H1 (cell line): ENCODE measurements at regions not wholly inside any gene's neighbourhood (a gene's known extent, or its start where the extent isn't known, plus 50 kb on each side); places are given as distances from the start of the nearest gene placed in this dataset.

Source experiments
- BRCA1 ChIP-seq: IDR thresholded peaks from 2 replicates; pipeline ENCODE4 v1.6.1; 2012; ENCODE audit warnings: low read depth, low read length, improper control_type of control experiment
- CBX5 ChIP-seq: fragments of 300-800, 300-1000 bp; sonication (generic); IDR thresholded peaks from 2 replicates; pipeline ENCODE4 v1.7.1; 2016; ENCODE audit warnings: antibody characterized with exemption, low read length, low read depth
- FOSL1 ChIP-seq: IDR thresholded peaks from 2 replicates; pipeline ENCODE4 v1.6.1; 2011; ENCODE audit warnings: mild to moderate bottlenecking, low read depth, low read length, moderate library complexity; ENCODE audit not compliant: insufficient read depth
- GABPA ChIP-seq: IDR thresholded peaks from 2 replicates; pipeline ENCODE4 v1.6.1; 2011; ENCODE audit warnings: mild to moderate bottlenecking, low read length, moderate library complexity, borderline replicate concordance; ENCODE audit not compliant: insufficient read depth
- JUN ChIP-seq: IDR thresholded peaks from 2 replicates; pipeline ENCODE4 v1.6.1; 2011; ENCODE audit warnings: low read depth, mild to moderate bottlenecking, improper control_type of control experiment, low read length
- KDM4A ChIP-seq: IDR thresholded peaks from one replicate; pipeline ENCODE4 v1.7.1; 2012; ENCODE audit warnings: low read depth, mild to moderate bottlenecking, moderate library complexity, low read length, inconsistent platforms; ENCODE audit not compliant: severe bottlenecking
- SP2 ChIP-seq: IDR thresholded peaks from 2 replicates; pipeline ENCODE4 v1.6.1; 2012; ENCODE audit warnings: mild to moderate bottlenecking, low read length, inconsistent platforms
- TAF1 ChIP-seq: IDR thresholded peaks from 2 replicates; pipeline ENCODE4 v1.6.1; 2011; ENCODE audit warnings: mild to moderate bottlenecking, low read depth, low read length
- TF ChIP-seq, protein P1 (sequence below): fragments of 300-600 bp; sonication (generic); IDR thresholded peaks from 2 replicates; pipeline ENCODE4 v1.7.1; 2012; ENCODE audit warnings: low read length, moderate library complexity, mild to moderate bottlenecking, inconsistent platforms; ENCODE audit not compliant: insufficient replicate concordance
- TF ChIP-seq, protein P2 (sequence below): IDR thresholded peaks from 2 replicates; pipeline ENCODE4 v1.6.1; 2012; ENCODE audit warnings: low read length, inconsistent platforms
- TF ChIP-seq, protein P3 (sequence below): IDR thresholded peaks from 2 replicates; pipeline ENCODE4 v1.6.1; 2012; ENCODE audit warnings: inconsistent platforms

DNA sequence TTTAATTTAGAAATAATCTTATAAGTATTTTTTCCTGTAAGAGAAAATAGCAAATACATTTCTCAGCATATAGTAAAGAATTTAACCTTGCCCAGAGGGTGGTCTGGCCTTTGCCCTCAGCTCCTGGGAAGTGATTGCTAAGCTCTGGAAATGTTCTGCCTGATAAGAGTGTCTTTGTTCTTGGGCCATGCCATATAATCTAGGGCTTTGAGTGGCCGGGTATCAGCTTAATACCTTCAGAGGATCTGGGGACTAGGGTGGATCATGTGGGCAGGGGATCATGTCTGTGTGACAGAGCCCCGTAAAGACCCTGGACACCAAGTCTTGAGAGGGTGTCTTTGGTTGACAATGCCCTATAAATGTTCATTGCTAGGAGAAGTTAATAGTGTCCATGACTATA is 1032.4 kb upstream of the MIR17HG start (continued):
- TF ChIP-seq, protein P1, sequence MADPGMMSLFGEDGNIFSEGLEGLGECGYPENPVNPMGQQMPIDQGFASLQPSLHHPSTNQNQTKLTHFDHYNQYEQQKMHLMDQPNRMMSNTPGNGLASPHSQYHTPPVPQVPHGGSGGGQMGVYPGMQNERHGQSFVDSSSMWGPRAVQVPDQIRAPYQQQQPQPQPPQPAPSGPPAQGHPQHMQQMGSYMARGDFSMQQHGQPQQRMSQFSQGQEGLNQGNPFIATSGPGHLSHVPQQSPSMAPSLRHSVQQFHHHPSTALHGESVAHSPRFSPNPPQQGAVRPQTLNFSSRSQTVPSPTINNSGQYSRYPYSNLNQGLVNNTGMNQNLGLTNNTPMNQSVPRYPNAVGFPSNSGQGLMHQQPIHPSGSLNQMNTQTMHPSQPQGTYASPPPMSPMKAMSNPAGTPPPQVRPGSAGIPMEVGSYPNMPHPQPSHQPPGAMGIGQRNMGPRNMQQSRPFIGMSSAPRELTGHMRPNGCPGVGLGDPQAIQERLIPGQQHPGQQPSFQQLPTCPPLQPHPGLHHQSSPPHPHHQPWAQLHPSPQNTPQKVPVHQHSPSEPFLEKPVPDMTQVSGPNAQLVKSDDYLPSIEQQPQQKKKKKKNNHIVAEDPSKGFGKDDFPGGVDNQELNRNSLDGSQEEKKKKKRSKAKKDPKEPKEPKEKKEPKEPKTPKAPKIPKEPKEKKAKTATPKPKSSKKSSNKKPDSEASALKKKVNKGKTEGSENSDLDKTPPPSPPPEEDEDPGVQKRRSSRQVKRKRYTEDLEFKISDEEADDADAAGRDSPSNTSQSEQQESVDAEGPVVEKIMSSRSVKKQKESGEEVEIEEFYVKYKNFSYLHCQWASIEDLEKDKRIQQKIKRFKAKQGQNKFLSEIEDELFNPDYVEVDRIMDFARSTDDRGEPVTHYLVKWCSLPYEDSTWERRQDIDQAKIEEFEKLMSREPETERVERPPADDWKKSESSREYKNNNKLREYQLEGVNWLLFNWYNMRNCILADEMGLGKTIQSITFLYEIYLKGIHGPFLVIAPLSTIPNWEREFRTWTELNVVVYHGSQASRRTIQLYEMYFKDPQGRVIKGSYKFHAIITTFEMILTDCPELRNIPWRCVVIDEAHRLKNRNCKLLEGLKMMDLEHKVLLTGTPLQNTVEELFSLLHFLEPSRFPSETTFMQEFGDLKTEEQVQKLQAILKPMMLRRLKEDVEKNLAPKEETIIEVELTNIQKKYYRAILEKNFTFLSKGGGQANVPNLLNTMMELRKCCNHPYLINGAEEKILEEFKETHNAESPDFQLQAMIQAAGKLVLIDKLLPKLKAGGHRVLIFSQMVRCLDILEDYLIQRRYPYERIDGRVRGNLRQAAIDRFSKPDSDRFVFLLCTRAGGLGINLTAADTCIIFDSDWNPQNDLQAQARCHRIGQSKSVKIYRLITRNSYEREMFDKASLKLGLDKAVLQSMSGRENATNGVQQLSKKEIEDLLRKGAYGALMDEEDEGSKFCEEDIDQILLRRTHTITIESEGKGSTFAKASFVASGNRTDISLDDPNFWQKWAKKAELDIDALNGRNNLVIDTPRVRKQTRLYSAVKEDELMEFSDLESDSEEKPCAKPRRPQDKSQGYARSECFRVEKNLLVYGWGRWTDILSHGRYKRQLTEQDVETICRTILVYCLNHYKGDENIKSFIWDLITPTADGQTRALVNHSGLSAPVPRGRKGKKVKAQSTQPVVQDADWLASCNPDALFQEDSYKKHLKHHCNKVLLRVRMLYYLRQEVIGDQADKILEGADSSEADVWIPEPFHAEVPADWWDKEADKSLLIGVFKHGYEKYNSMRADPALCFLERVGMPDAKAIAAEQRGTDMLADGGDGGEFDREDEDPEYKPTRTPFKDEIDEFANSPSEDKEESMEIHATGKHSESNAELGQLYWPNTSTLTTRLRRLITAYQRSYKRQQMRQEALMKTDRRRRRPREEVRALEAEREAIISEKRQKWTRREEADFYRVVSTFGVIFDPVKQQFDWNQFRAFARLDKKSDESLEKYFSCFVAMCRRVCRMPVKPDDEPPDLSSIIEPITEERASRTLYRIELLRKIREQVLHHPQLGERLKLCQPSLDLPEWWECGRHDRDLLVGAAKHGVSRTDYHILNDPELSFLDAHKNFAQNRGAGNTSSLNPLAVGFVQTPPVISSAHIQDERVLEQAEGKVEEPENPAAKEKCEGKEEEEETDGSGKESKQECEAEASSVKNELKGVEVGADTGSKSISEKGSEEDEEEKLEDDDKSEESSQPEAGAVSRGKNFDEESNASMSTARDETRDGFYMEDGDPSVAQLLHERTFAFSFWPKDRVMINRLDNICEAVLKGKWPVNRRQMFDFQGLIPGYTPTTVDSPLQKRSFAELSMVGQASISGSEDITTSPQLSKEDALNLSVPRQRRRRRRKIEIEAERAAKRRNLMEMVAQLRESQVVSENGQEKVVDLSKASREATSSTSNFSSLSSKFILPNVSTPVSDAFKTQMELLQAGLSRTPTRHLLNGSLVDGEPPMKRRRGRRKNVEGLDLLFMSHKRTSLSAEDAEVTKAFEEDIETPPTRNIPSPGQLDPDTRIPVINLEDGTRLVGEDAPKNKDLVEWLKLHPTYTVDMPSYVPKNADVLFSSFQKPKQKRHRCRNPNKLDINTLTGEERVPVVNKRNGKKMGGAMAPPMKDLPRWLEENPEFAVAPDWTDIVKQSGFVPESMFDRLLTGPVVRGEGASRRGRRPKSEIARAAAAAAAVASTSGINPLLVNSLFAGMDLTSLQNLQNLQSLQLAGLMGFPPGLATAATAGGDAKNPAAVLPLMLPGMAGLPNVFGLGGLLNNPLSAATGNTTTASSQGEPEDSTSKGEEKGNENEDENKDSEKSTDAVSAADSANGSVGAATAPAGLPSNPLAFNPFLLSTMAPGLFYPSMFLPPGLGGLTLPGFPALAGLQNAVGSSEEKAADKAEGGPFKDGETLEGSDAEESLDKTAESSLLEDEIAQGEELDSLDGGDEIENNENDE: no peak
- no peak for TF ChIP-seq SP2
- TF ChIP-seq KDM4A: no peak
- TF ChIP-seq, protein P2, sequence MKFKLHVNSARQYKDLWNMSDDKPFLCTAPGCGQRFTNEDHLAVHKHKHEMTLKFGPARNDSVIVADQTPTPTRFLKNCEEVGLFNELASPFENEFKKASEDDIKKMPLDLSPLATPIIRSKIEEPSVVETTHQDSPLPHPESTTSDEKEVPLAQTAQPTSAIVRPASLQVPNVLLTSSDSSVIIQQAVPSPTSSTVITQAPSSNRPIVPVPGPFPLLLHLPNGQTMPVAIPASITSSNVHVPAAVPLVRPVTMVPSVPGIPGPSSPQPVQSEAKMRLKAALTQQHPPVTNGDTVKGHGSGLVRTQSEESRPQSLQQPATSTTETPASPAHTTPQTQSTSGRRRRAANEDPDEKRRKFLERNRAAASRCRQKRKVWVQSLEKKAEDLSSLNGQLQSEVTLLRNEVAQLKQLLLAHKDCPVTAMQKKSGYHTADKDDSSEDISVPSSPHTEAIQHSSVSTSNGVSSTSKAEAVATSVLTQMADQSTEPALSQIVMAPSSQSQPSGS: no peak
- TF ChIP-seq TAF1: no peak
- no peak for TF ChIP-seq JUN
- TF ChIP-seq CBX5: no peak
- TF ChIP-seq, protein P3, sequence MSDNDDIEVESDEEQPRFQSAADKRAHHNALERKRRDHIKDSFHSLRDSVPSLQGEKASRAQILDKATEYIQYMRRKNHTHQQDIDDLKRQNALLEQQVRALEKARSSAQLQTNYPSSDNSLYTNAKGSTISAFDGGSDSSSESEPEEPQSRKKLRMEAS: no peak
- no peak for TF ChIP-seq BRCA1
- no peak for TF ChIP-seq FOSL1
- TF ChIP-seq GABPA: no peak
